ENCODE measurements at regions not wholly inside any gene's neighbourhood (a gene's known extent, or its start where the extent isn't known, plus 50 kb on each side); places are given as distances from the start of the nearest gene placed in this dataset.

DNA sequence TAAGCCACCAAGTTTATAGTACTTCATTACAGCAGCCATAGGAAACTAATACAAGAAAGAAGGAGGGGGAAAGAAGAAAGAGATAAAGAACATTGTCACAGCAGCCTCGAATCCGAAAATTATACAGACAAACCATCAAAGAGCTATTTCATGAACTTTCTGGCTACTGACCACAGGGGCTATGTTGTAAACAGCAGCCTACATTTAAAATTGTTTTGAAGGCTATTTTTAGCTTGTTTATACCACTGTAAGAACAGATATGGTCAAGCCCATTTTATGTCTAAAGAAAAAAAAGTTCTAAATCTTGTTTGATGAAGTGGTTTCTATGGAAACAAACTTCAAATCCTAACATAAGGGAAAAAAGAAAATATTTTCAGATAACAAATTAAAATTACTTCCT, 282.1 kb downstream of the GABRG1 start:
- Mint-ChIP-seq H3K27ac (ENCODE audit: unreplicated experiment) (no peak overlapping the region), H3K4me3 (ENCODE audit: unreplicated experiment) (no peak overlapping the region), H3K9me3 (ENCODE audit: unreplicated experiment) (peaks cover under 1% of the 10 kb centered on the region), H3K4me1 (ENCODE audit: unreplicated experiment) (no peaks in the 10 kb centered on the region), H3K36me3 (ENCODE audit: unreplicated experiment) (no peaks in the 10 kb centered on the region), H3K27me3 (ENCODE audit: unreplicated experiment) (no peaks in the 10 kb centered on the region)
- TF ChIP-seq, protein P1, sequence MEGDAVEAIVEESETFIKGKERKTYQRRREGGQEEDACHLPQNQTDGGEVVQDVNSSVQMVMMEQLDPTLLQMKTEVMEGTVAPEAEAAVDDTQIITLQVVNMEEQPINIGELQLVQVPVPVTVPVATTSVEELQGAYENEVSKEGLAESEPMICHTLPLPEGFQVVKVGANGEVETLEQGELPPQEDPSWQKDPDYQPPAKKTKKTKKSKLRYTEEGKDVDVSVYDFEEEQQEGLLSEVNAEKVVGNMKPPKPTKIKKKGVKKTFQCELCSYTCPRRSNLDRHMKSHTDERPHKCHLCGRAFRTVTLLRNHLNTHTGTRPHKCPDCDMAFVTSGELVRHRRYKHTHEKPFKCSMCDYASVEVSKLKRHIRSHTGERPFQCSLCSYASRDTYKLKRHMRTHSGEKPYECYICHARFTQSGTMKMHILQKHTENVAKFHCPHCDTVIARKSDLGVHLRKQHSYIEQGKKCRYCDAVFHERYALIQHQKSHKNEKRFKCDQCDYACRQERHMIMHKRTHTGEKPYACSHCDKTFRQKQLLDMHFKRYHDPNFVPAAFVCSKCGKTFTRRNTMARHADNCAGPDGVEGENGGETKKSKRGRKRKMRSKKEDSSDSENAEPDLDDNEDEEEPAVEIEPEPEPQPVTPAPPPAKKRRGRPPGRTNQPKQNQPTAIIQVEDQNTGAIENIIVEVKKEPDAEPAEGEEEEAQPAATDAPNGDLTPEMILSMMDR (IDR thresholded peaks at IDR 0.05): no peak
- DNase-seq (ENCODE audit: extremely low spot score, unreplicated experiment): no peak

DNA sequence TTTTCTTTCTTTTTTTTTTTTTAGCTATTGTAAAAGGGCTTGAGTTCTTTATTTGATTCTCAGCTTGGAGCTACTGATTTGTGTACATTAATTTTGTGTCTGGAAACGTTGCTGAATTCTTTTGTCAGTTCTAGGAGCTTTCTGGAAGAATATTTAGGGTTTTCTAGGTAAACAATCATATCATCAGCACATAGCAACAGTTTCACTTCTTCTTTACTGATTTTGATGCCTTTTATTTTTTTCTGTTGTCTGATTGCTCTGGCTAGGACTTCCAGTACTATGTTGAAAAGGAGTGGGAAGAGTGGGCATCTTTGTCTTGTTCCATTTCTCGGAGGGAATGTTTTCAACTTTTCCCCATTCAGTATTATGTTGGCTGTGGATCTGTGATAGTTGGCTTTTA, 292.2 kb downstream of the GABRG1 start:
- TF ChIP-seq, protein P1 (IDR thresholded peaks at IDR 0.05): no peak
- Mint-ChIP-seq H3K27ac (ENCODE audit: unreplicated experiment) (no peak overlapping the region), H3K4me1 (ENCODE audit: unreplicated experiment) (no peaks in the 10 kb centered on the region), H3K9me3 (ENCODE audit: unreplicated experiment) (peaks cover 45% of the 10 kb centered on the region), H3K36me3 (ENCODE audit: unreplicated experiment) (no peaks in the 10 kb centered on the region), H3K4me3 (ENCODE audit: unreplicated experiment) (no peak overlapping the region), H3K27me3 (ENCODE audit: unreplicated experiment) (no peaks in the 10 kb centered on the region)
- no peak for DNase-seq (ENCODE audit: extremely low spot score, unreplicated experiment)

DNA sequence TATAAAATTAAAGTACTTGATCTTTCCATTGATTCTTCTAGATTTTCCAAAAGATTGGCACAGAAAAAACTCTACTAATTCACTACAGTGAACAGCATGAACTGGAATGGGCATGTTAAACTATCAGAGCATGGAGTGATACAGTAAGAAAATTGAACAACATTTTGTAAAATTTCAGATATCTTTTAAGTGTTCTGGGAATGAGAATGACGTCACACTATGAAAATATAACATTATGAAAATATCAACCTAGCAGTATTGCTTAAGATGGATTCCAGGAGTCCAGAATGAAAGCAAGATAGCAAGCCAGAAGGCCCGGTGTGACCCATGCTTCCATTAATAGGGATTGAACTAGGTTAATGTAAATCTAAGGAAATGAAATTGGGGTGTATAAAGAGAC, 319.9 kb downstream of the GABRG1 start:
- H3K36me3 Mint-ChIP-seq (ENCODE audit: unreplicated experiment): no peaks in the 10 kb centered on the region
- DNase-seq (ENCODE audit: extremely low spot score, unreplicated experiment): no peak
- no peak overlapping the region for H3K27ac Mint-ChIP-seq (ENCODE audit: unreplicated experiment)
- H3K27me3 Mint-ChIP-seq (ENCODE audit: unreplicated experiment): no peaks in the 10 kb centered on the region
- H3K4me1 Mint-ChIP-seq (ENCODE audit: unreplicated experiment): no peaks in the 10 kb centered on the region
- no peak overlapping the region for H3K4me3 Mint-ChIP-seq (ENCODE audit: unreplicated experiment)
- TF ChIP-seq, protein P1 (IDR thresholded peaks at IDR 0.05): no peak
- H3K9me3 Mint-ChIP-seq (ENCODE audit: unreplicated experiment): peaks cover 8% of the 10 kb centered on the region

DNA sequence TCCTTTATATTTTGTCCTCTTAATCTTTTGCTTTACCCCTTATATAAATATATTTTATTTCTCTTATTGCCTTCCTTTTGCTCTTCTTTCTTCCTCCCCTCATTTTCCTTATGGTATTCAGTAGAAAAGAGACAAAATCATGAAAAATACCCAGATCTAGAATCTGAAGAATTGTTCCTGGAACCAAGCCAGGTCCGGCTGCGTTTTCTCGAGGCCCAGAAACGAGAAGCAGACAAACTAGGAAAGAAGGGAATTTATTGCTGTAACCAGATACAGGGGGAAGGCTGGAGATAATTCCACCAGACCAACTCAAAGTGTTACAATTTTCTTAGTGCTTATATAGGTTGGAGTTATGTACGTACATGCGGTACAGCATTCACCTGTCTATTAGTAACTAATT, 328.7 kb downstream of the GABRG1 start:
- H3K9me3 Mint-ChIP-seq (ENCODE audit: unreplicated experiment): peaks cover 12% of the 10 kb centered on the region
- H3K4me1 Mint-ChIP-seq (ENCODE audit: unreplicated experiment): no peaks in the 10 kb centered on the region
- no peaks in the 10 kb centered on the region for H3K36me3 Mint-ChIP-seq (ENCODE audit: unreplicated experiment)
- H3K27me3 Mint-ChIP-seq (ENCODE audit: unreplicated experiment): no peaks in the 10 kb centered on the region
- no peak overlapping the region for H3K27ac Mint-ChIP-seq (ENCODE audit: unreplicated experiment)
- TF ChIP-seq, protein P1 (IDR thresholded peaks at IDR 0.05): no peak
- no peak for DNase-seq (ENCODE audit: extremely low spot score, unreplicated experiment)
- no peak overlapping the region for H3K4me3 Mint-ChIP-seq (ENCODE audit: unreplicated experiment)

DNA sequence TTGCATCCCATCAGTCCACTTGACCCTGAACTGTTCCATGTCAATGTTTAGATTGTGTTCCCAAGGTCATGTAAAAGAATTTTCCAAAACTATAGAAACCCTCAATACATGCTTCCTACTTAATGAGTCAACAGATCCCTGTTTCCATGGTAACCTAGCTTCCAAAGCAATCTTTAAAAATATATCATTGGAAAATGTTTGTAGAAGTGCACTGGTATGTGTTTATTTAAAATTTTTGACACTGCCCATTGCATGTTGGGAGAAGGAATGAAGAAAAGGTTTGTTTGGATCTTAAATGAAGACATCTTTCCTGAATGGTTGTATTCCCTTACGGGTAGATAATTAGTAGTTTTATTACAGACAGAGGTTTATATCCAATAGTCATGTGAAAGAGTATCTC, 345.3 kb downstream of the GABRG1 start:
- Mint-ChIP-seq H3K9me3 (ENCODE audit: unreplicated experiment) (peaks cover 21% of the 10 kb centered on the region), H3K36me3 (ENCODE audit: unreplicated experiment) (no peaks in the 10 kb centered on the region), H3K27me3 (ENCODE audit: unreplicated experiment) (no peaks in the 10 kb centered on the region), H3K4me3 (ENCODE audit: unreplicated experiment) (no peak overlapping the region), H3K4me1 (ENCODE audit: unreplicated experiment) (no peaks in the 10 kb centered on the region), H3K27ac (ENCODE audit: unreplicated experiment) (no peak overlapping the region)
- TF ChIP-seq, protein P1 (IDR thresholded peaks at IDR 0.05): no peak
- DNase-seq (ENCODE audit: extremely low spot score, unreplicated experiment): no peak

Data from osteocyte (in vitro differentiated cells).